NB4 (cell line): ENCODE measurements at regions not wholly inside any gene's neighbourhood (a gene's known extent, or its start where the extent isn't known, plus 50 kb on each side); places are given as distances from the start of the nearest gene placed in this dataset.

Source experiments
- MAX ChIP-seq: IDR thresholded peaks from 2 replicates; pipeline ENCODE4 v1.6.1; 2011; ENCODE audit warnings: low read depth, low read length
- POLR2A ChIP-seq: IDR thresholded peaks from 2 replicates; pipeline ENCODE4 v1.6.1; 2011; ENCODE audit warnings: mild to moderate bottlenecking; ENCODE audit not compliant: insufficient read length; ENCODE audit errors: extremely low read depth
- TF ChIP-seq, protein P1 (sequence below): IDR thresholded peaks from one replicate; pipeline ENCODE4 v1.5.1; 2012; ENCODE audit warnings: low read depth, low read length

- TF ChIP-seq POLR2A (no peak), MAX (no peak)
- TF ChIP-seq, protein P1, sequence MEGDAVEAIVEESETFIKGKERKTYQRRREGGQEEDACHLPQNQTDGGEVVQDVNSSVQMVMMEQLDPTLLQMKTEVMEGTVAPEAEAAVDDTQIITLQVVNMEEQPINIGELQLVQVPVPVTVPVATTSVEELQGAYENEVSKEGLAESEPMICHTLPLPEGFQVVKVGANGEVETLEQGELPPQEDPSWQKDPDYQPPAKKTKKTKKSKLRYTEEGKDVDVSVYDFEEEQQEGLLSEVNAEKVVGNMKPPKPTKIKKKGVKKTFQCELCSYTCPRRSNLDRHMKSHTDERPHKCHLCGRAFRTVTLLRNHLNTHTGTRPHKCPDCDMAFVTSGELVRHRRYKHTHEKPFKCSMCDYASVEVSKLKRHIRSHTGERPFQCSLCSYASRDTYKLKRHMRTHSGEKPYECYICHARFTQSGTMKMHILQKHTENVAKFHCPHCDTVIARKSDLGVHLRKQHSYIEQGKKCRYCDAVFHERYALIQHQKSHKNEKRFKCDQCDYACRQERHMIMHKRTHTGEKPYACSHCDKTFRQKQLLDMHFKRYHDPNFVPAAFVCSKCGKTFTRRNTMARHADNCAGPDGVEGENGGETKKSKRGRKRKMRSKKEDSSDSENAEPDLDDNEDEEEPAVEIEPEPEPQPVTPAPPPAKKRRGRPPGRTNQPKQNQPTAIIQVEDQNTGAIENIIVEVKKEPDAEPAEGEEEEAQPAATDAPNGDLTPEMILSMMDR, result no peak
Observed at GRCh38 chr9:115777610-115778009, 376.0 kb upstream of the PAPPA start.
